ENCODE measurements at regions not wholly inside any gene's neighbourhood (a gene's known extent, or its start where the extent isn't known, plus 50 kb on each side); places are given as distances from the start of the nearest gene placed in this dataset.

- DNase-seq = no peak
- no peaks in the 10 kb centered on the region for H3K9me3 ChIP-seq
- no peak overlapping the region for H3K4me3 ChIP-seq (ENCODE audit: low read depth, low read length)
- H3K4me1 ChIP-seq = no peaks in the 10 kb centered on the region
- no peaks in the 10 kb centered on the region for H3K27me3 ChIP-seq
- no peak for TF ChIP-seq CTCF (IDR thresholded peaks at IDR 0.05; ENCODE audit: low read depth, low read length)
- no peaks in the 10 kb centered on the region for H3K36me3 ChIP-seq
These were observed 401.2 kb downstream of the MATN1 start for GRCh38 chr1:30321996-30322858.

GRCh38 chr1:30321246-30321910 is 402.0 kb downstream of the MATN1 start:
- no peak for DNase-seq
- H3K27me3 ChIP-seq = no peaks in the 10 kb centered on the region
- no peaks in the 10 kb centered on the region for H3K36me3 ChIP-seq
- H3K9me3 ChIP-seq = no peaks in the 10 kb centered on the region
- no peaks in the 10 kb centered on the region for H3K4me1 ChIP-seq
- no peak for TF ChIP-seq CTCF (IDR thresholded peaks at IDR 0.05; ENCODE audit: low read depth, low read length)
- no peak overlapping the region for H3K4me3 ChIP-seq (ENCODE audit: low read depth, low read length)

- Histone ChIP-seq H3K4me3 (ENCODE audit: low read depth, low read length) (no peak overlapping the region), H3K4me1 (no peaks in the 10 kb centered on the region), H3K27me3 (no peaks in the 10 kb centered on the region), H3K36me3 (no peaks in the 10 kb centered on the region), H3K9me3 (no peaks in the 10 kb centered on the region)
- TF ChIP-seq CTCF (IDR thresholded peaks at IDR 0.05; ENCODE audit: low read depth, low read length) = no peak
- DNase-seq = no peak
These were observed 402.8 kb downstream of the MATN1 start for GRCh38 chr1:30320581-30320890.

GRCh38 chr1:30319765-30320580 is 403.4 kb downstream of the MATN1 start:
- no peak for DNase-seq
- H3K27me3 ChIP-seq = no peaks in the 10 kb centered on the region
- no peak for TF ChIP-seq CTCF (IDR thresholded peaks at IDR 0.05; ENCODE audit: low read depth, low read length)
- no peaks in the 10 kb centered on the region for H3K9me3 ChIP-seq
- H3K4me1 ChIP-seq = no peaks in the 10 kb centered on the region
- no peak overlapping the region for H3K4me3 ChIP-seq (ENCODE audit: low read depth, low read length)
- no peaks in the 10 kb centered on the region for H3K36me3 ChIP-seq

GRCh38 chr1:30318864-30319718 is 404.3 kb downstream of the MATN1 start:
- no peak overlapping the region for H3K4me3 ChIP-seq (ENCODE audit: low read depth, low read length)
- DNase-seq = no peak
- no peaks in the 10 kb centered on the region for H3K36me3 ChIP-seq
- H3K27me3 ChIP-seq = no peaks in the 10 kb centered on the region
- TF ChIP-seq CTCF (IDR thresholded peaks at IDR 0.05; ENCODE audit: low read depth, low read length) = no peak
- H3K4me1 ChIP-seq = no peaks in the 10 kb centered on the region
- H3K9me3 ChIP-seq = no peaks in the 10 kb centered on the region
